ENCODE measurements at regions not wholly inside any gene's neighbourhood (a gene's known extent, or its start where the extent isn't known, plus 50 kb on each side); places are given as distances from the start of the nearest gene placed in this dataset.

GRCh38 chr7:136514776-136515175 is 353.7 kb upstream of the CHRM2 start:
- Histone ChIP-seq H3K27me3 (ENCODE audit: control insufficient read depth in 4 of 4, insufficient read depth in 4 of 4, low read length in 3 of 4) (no peaks in the 10 kb centered on the region), H3K27ac (ENCODE audit: low read depth in 1 of 2, low read length in 2 of 2) (no peak overlapping the region), H3K36me3 (ENCODE audit: control insufficient read depth in 4 of 4, insufficient read depth in 3 of 4, low read depth in 1 of 4, low read length in 3 of 4) (no peaks in the 10 kb centered on the region), H3K9ac (ENCODE audit: low read depth in 1 of 2, low read length in 2 of 2) (no peak overlapping the region), H3K9me3 (ENCODE audit: control insufficient read depth in 4 of 4, low read length in 3 of 4) (peaks cover 0 to 4% (median 0%) of the 10 kb centered on the region in 4 donors), H3K4me1 (ENCODE audit: control insufficient read depth in 4 of 4, insufficient read depth in 4 of 4, low read length in 3 of 4) (no peaks in the 10 kb centered on the region), H3K4me3 (ENCODE audit: low read depth in 1 of 3, low read length in 3 of 3) (no peak overlapping the region)
- DNase-seq (ENCODE audit: low spot score): no peak
- TF ChIP-seq EGR1 (IDR thresholded peaks at IDR 0.05; ENCODE audit: low read depth in 2 of 2) (no peak), MAX (IDR thresholded peaks at IDR 0.05) (no peak), ATF3 (IDR thresholded peaks at IDR 0.05) (no peak), RAD21 (IDR thresholded peaks at IDR 0.05) (no peak), ZBTB33 (IDR thresholded peaks at IDR 0.05) (no peak), SP1 (IDR thresholded peaks at IDR 0.05) (no peak), JUND (IDR thresholded peaks at IDR 0.05) (no peak), NR2F2 (IDR thresholded peaks at IDR 0.05) (no peak), RXRA (IDR thresholded peaks at IDR 0.05) (no peak), REST (IDR thresholded peaks at IDR 0.05) (no peak), TAF1 (conservative IDR thresholded peaks at IDR 0.05) (no peak), FOXA1 (IDR thresholded peaks at IDR 0.05) (no peak)
- 74% methylated on average over 2 of the region's 2 CpGs for WGBS

- Histone ChIP-seq H3K27me3 (ENCODE audit: control insufficient read depth in 4 of 4, insufficient read depth in 4 of 4, low read length in 3 of 4) (peaks cover 0 to 5% (median 0%) of the 10 kb centered on the region in 4 donors), H3K9ac (ENCODE audit: low read depth in 1 of 2, low read length in 2 of 2) (no peak overlapping the region), H3K4me3 (ENCODE audit: low read depth in 1 of 3, low read length in 3 of 3) (no peak overlapping the region), H3K9me3 (ENCODE audit: control insufficient read depth in 4 of 4, low read length in 3 of 4) (peaks cover 0 to 6% (median 0%) of the 10 kb centered on the region in 4 donors), H3K4me1 (ENCODE audit: control insufficient read depth in 4 of 4, insufficient read depth in 4 of 4, low read length in 3 of 4) (no peaks in the 10 kb centered on the region), H3K27ac (ENCODE audit: low read depth in 1 of 2, low read length in 2 of 2) (no peak overlapping the region), H3K36me3 (ENCODE audit: control insufficient read depth in 4 of 4, insufficient read depth in 3 of 4, low read depth in 1 of 4, low read length in 3 of 4) (no peaks in the 10 kb centered on the region)
- DNase-seq (ENCODE audit: low spot score): no peak
- 69% methylated on average over 2 of the region's 2 CpGs for WGBS
- TF ChIP-seq REST (IDR thresholded peaks at IDR 0.05): no peak
- no peak for TF ChIP-seq MAX (IDR thresholded peaks at IDR 0.05)
- no peak for TF ChIP-seq RAD21 (IDR thresholded peaks at IDR 0.05)
- TF ChIP-seq SP1 (IDR thresholded peaks at IDR 0.05): no peak
- no peak for TF ChIP-seq GABPA (IDR thresholded peaks at IDR 0.05 in 1 of 2, conservative IDR thresholded peaks at IDR 0.05 in 1 of 2)
- no peak for TF ChIP-seq EGR1 (IDR thresholded peaks at IDR 0.05; ENCODE audit: low read depth in 2 of 2)
- no peak for TF ChIP-seq NR2F2 (IDR thresholded peaks at IDR 0.05)
- TF ChIP-seq RXRA (IDR thresholded peaks at IDR 0.05): no peak
- TF ChIP-seq HNF4G (IDR thresholded peaks at IDR 0.05): no peak
- TF ChIP-seq HNF4A (conservative IDR thresholded peaks at IDR 0.05): no peak
- TF ChIP-seq JUND (IDR thresholded peaks at IDR 0.05): no peak
- no peak for TF ChIP-seq FOXA2 (IDR thresholded peaks at IDR 0.05)
- no peak for TF ChIP-seq YY1 (IDR thresholded peaks at IDR 0.05)
- TF ChIP-seq ATF3 (IDR thresholded peaks at IDR 0.05): no peak
- TF ChIP-seq CTCF (IDR thresholded peaks at IDR 0.05; ENCODE audit: low read depth, low read length, missing input control): no peak
- TF ChIP-seq TAF1 (conservative IDR thresholded peaks at IDR 0.05): no peak
- no peak for TF ChIP-seq FOXA1 (IDR thresholded peaks at IDR 0.05)
Measured at GRCh38 chr7:136513744-136514143, 354.7 kb upstream of the CHRM2 start.

Measured in liver (tissue), 8 donors.